ENCODE measurements at regions not wholly inside any gene's neighbourhood (a gene's known extent, or its start where the extent isn't known, plus 50 kb on each side); places are given as distances from the start of the nearest gene placed in this dataset.
"Not testable (repeated sequence)": the region's sequence is repeated elsewhere in the genome, so short reads cannot be mapped to it uniquely, and the experiment has no call there.

- not testable (repeated sequence) for DNase-seq
Observed at GRCh38 chr15:44817797-44818196, 81.5 kb downstream of the TRIM69 start.

- not testable (repeated sequence) for DNase-seq
Observed at GRCh38 chr15:44819331-44819987, 83.1 kb downstream of the TRIM69 start.

- not testable (repeated sequence) for DNase-seq
Observed at GRCh38 chr15:44820535-44820934, 84.2 kb downstream of the TRIM69 start.

- not testable (repeated sequence) for DNase-seq
Observed at GRCh38 chr15:44820967-44821366, 84.6 kb downstream of the TRIM69 start.

- DNase-seq: not testable (repeated sequence)
Observed at GRCh38 chr15:44824277-44825145, 88.2 kb downstream of the TRIM69 start.

- not testable (repeated sequence) for DNase-seq
Observed at GRCh38 chr15:44826583-44826982, 90.3 kb downstream of the TRIM69 start.

- DNase-seq: peak in 1 of 56 donors; percentile 5
Observed at GRCh38 chr15:44828229-44828914, 92.0 kb downstream of the TRIM69 start.

GRCh38 chr15:44829150-44829549 is 92.8 kb downstream of the TRIM69 start:
- DNase-seq: peak in 2 of 56 donors; percentile 1

GRCh38 chr15:44830692-44831408 is 94.5 kb downstream of the TRIM69 start:
- not testable (repeated sequence) for DNase-seq

GRCh38 chr15:44831409-44831741 is 95.0 kb downstream of the TRIM69 start:
- not testable (repeated sequence) for DNase-seq

GRCh38 chr15:44832133-44832532 is 95.8 kb downstream of the TRIM69 start:
- DNase-seq: not testable (repeated sequence)

GRCh38 chr15:44833081-44833480 is 96.8 kb downstream of the TRIM69 start:
- not testable (repeated sequence) for DNase-seq

GRCh38 chr15:44833761-44834160 is 97.4 kb downstream of the TRIM69 start:
- DNase-seq: not testable (repeated sequence)

GRCh38 chr15:44835082-44835481 is 98.8 kb downstream of the TRIM69 start:
- not testable (repeated sequence) for DNase-seq

- no peak for DNase-seq
Observed at GRCh38 chr15:44836094-44836493, 99.8 kb downstream of the TRIM69 start.

- not testable (repeated sequence) for DNase-seq
Observed at GRCh38 chr15:44838929-44839328, 102.6 kb downstream of the TRIM69 start.

- not testable (repeated sequence) for DNase-seq
Observed at GRCh38 chr15:44841762-44842161, 105.4 kb downstream of the TRIM69 start.

GRCh38 chr15:44842883-44843282 is 106.6 kb downstream of the TRIM69 start:
- not testable (repeated sequence) for DNase-seq

- not testable (repeated sequence) for DNase-seq
Observed at GRCh38 chr15:44844936-44845335, 108.6 kb downstream of the TRIM69 start.

GRCh38 chr15:44846156-44846555 is 109.8 kb downstream of the TRIM69 start:
- DNase-seq: not testable (repeated sequence)

GRCh38 chr15:44847555-44847954 is 108.9 kb upstream of the TERB2 start:
- DNase-seq: not testable (repeated sequence)

All from amygdala (tissue), 56 donors.